Stimulated activated CD8-positive, alpha-beta memory T cell treated with anti-CD3 and anti-CD28 coated beads, Interleukin-15, amount 100 ng/mL, for 24 hours (primary cell): ENCODE measurements at regions not wholly inside any gene's neighbourhood (a gene's known extent, or its start where the extent isn't known, plus 50 kb on each side); places are given as distances from the start of the nearest gene placed in this dataset.
A peak's percentile ranks its signal among the peaks of the same experiment; 100 is the strongest.
"Not testable (repeated sequence)": the region's sequence is repeated elsewhere in the genome, so short reads cannot be mapped to it uniquely, and the experiment has no call there.

Source experiments
- DNase-seq: peaks from one replicate; pipeline ENCODE4 v3.0.0-alpha.2; 2020; ENCODE audit warnings: low read depth

- DNase-seq = not testable (repeated sequence)
Observed at GRCh38 chr3:75446948-75447347, 217.2 kb upstream of the FRG2C start.

DNA sequence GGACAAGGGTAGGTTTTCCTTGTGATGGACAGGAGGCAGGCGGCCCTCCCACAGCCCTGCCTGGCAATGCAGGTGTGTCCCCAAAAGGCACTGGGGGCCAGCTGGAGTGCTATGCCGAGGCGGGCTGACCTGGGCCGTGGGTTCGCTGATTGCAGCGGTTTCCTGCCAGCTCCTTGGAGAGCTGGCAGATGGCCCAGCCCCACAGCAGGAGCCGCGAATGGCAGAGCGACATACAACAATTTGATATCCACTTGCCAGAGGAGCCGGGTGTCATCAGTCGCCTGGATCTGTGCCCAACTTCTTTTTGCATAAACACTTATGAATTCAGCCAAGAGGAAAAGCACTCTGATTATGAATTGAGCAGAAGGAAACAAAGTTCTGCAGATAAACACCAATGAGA lies 210.8 kb upstream of the FRG2C start:
- DNase-seq = not testable (repeated sequence)

- not testable (repeated sequence) for DNase-seq
Observed at GRCh38 chr3:75453839-75454238, 210.3 kb upstream of the FRG2C start.

DNA sequence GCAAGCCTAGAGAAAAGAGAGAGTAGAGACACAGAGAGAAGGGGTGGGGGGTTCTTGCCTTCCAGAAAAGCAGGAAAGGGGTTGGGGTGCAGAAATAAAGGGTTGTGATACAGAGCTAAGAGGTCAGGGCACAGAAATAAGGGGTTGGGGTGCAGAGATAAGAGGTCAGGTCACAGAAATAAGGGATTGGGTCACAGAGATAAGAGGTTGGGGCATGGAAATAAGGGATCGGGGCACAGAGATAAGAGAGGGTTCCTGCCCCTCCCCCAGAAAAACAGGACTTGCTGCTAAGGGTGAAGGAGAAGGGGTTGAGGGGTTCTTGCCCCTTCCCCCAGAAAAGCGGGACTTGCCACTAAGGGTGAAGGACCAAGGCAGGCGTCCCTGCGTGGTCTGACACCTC lies 189.6 kb upstream of the FRG2C start:
- not testable (repeated sequence) for DNase-seq

GRCh38 chr3:75496600-75496999 lies 167.5 kb upstream of the FRG2C start:
- not testable (repeated sequence) for DNase-seq

GRCh38 chr3:75500357-75500756 lies 163.8 kb upstream of the FRG2C start:
- not testable (repeated sequence) for DNase-seq

- not testable (repeated sequence) for DNase-seq
Observed at GRCh38 chr3:75502171-75502570, 162.0 kb upstream of the FRG2C start.

- not testable (repeated sequence) for DNase-seq
Observed at GRCh38 chr3:75502769-75503756, 161.1 kb upstream of the FRG2C start.

GRCh38 chr3:75506603-75507002 lies 157.5 kb upstream of the FRG2C start:
- no peak for DNase-seq

- DNase-seq = not testable (repeated sequence)
Observed at GRCh38 chr3:75507956-75508355, 156.2 kb upstream of the FRG2C start.

- DNase-seq = not testable (repeated sequence)
Observed at GRCh38 chr3:75527657-75528056, 136.5 kb upstream of the FRG2C start.

GRCh38 chr3:75552095-75552494 lies 112.0 kb upstream of the FRG2C start:
- DNase-seq = not testable (repeated sequence)

- DNase-seq = not testable (repeated sequence)
Observed at GRCh38 chr3:75564427-75564826, 99.7 kb upstream of the FRG2C start.

GRCh38 chr3:75572303-75572702 lies 91.8 kb upstream of the FRG2C start:
- DNase-seq = not testable (repeated sequence)

DNA sequence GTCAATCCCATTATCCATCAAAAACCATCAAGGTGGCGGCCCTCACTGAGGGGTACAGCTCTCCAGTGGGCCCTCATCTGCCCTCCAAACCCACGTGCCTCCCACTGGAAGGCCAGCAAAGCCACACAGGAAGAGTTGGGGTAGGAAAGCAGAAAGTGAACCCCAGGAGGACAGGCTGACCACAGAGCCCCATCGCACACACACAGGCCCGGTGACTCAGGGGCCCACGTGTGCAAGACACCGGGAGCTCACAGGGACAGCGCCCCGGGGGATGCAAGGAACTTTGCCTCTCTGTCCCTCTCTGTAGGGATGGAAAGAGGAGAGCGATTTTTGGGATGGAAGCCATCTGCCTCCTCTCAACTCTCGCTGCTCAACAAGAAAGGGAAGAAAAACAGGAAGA lies 85.0 kb upstream of the FRG2C start:
- not testable (repeated sequence) for DNase-seq

DNA sequence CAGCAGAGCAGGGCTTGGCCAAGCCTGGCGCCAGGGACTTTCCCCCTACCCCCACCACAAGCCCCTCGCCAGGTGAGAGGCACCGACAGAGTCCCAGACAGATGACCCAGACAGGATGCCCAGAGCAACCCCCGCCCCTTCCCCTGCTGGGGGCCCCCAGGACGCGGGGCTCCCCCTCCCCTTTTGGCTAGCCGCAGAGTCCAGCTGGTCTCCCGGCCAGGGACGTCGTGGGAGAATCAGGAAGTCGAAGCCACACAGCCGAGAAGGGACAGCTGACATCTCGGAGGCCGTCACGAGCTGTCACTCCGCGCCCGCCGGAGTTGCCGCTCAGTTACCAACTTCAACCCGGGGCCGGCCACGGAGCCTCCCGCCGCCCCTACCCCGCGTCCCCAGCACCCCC lies 84.6 kb upstream of the FRG2C start:
- not testable (repeated sequence) for DNase-seq

DNA sequence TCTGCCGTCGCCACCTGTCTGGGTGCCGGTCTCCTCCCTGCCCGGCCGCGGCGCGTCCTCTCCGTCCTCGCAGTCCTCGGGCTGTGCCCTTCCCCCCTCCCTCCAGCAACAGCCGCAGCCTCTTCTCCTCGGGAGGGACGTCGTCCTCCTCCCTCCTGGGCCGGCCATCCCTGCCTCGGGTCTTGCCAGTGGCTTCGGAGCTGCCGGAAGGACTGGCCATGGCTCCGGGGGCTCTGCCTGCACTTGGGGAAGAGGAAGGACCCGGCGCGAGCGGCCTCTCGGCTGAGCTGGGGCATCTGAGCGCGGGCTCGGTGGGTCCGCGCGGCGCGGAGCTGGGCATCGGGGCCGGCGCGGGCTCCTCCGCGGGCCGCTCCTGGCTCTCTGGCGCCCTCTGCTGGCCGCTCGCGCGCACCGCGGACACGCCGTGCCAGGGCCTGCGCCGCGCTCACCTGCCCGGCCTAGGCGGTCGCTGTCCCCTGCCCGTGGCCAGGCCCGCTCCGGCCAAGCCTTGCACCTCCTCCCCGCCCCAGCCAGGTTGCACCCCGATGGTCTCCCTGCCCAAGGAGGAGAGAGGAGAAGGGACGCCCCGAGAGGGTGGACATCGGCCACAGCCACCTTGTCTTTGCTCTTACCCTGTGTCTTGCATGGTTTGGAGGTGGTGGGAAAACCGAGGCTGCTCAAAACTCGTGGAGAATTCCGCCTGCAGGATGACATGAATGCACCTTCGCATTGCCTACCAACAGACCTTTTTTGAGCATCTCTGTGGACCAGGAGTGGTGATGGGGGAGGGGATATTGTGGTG lies 83.9 kb upstream of the FRG2C start:
- DNase-seq = peak; percentile 50

- DNase-seq = not testable (repeated sequence)
Observed at GRCh38 chr3:75582536-75582935, 81.6 kb upstream of the FRG2C start.

DNA sequence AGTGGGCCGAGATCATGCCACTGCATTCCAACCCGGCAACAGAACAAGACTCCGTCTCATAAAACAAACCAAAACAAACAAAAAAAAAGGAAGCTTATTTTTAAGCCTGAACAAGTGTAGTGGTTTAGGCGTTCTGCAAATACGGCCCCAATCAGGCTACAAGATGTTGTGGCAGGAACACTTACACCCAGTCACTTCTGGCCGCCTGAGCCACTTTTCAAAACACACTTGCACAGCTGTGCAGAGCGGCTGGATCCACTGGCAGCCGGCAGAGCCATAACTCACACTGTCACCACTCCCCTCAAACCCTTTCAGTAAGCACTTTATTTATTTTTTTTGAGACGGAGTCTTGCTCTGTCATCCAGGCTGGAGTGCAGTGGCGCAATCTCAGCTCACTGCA lies 81.0 kb upstream of the FRG2C start:
- not testable (repeated sequence) for DNase-seq

- not testable (repeated sequence) for DNase-seq
Observed at GRCh38 chr3:75587695-75588094, 76.4 kb upstream of the FRG2C start.

DNA sequence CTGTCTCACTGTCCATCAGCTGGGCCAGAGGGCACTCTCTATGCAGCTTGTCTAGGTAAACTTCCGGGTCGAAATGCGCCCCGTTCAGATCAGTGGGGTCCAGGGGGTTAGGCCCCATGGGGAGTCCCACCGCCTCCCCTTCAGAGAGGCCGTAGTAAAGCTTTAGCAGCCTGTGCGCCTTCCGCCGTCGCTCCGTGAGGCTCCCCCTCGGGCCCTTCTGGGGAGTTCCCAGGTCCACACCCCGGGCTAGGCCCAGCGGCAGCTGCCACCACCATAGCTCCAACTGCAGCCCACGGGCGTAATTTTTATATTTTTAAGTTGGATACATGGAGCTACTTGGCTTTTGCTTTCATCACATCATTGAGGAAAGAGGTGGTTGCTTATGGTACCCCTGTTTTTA lies 73.7 kb upstream of the FRG2C start:
- DNase-seq = not testable (repeated sequence)

DNA sequence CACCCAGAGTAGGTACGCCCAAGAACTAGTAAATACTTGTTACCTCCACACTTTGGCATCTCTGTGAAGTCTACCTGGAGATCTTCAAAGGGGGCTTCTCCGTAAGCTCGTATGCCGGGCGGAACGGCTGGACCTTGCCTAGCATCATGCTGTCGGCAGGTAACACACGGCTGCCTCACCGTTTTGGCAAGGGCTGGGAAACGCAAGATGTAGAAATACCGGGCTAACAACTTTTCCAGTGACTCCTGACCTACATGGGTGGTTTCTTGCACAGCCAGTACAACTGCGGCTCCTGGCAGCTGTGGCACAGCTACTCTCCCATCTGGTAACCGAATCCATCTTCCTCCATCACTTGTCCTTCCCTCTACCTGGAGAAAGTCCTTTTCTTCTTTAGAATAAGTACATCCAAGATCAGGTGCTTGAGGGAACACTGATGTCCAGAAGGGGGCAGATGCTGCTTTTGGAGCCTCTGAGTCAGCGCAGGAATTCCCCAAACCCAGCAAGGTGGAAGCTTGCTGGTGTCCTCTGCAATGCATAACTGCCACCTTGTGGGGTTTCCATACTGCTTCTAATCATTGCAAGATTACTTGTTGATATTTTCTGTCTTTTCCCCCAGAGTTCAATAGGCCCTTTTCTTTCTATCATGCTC lies 59.7 kb upstream of the FRG2C start:
- DNase-seq = not testable (repeated sequence)
